ENCODE measurements at regions not wholly inside any gene's neighbourhood (a gene's known extent, or its start where the extent isn't known, plus 50 kb on each side); places are given as distances from the start of the nearest gene placed in this dataset.
A peak's percentile ranks its signal among the peaks of the same experiment; 100 is the strongest.

GRCh38 chr4:110683601-110684000, 60.7 kb upstream of the PITX2 start:
- H4K8ac ChIP-seq (ENCODE audit: extremely low read depth, insufficient read depth, low read length), result no peak overlapping the region
- no peak overlapping the region for H3K23ac ChIP-seq (ENCODE audit: insufficient read length)
- peak overlapping the region; percentile 27; the same call in 1 of the 2 replicates for H2BK12ac ChIP-seq (ENCODE audit: low read depth, low read length)
- H3K9ac ChIP-seq (replicated peaks in 1 of 4; ENCODE audit: extremely low read depth in 1 of 4, low read depth in 3 of 4, low read length in 3 of 4), result no peak overlapping the region
- no peak overlapping the region for H4K91ac ChIP-seq (replicated peaks; ENCODE audit: insufficient read length, low read length)
- peaks cover 0 to 5% (median 0%) of the 10 kb centered on the region in 4 experiments; a peak in 2 of 7 replicates for H3K4me1 ChIP-seq (replicated peaks in 1 of 4; ENCODE audit: control insufficient read depth in 3 of 4, insufficient read depth in 4 of 4, low read length in 3 of 4)
- no peaks in the 10 kb centered on the region for H3K79me2 ChIP-seq (ENCODE audit: control insufficient read depth in 1 of 2, insufficient read depth in 2 of 2, low read length in 2 of 2)
- H3K36me3 ChIP-seq (ENCODE audit: control insufficient read depth in 2 of 4, insufficient read depth in 4 of 4, low read length in 3 of 4), result no peaks in the 10 kb centered on the region
- DNase-seq (ENCODE audit: low read depth in 1 of 2, low spot score in 2 of 2), result no peak
- ChIA-PET POLR2A (ENCODE audit: partially characterized antibody) (no interaction called here), CTCF (ENCODE audit: partially characterized antibody) (no interaction called here)
- H3K4me3 ChIP-seq (ENCODE audit: extremely low read depth in 1 of 4, insufficient read depth in 2 of 4, low read depth in 3 of 4, low read length in 4 of 4), result no peak overlapping the region
- H3K23me2 ChIP-seq (ENCODE audit: low read depth, low read length), result no peaks in the 10 kb centered on the region
- H2BK5ac ChIP-seq (ENCODE audit: low read depth, low read length), result no peak overlapping the region
- no peak overlapping the region for H3K27ac ChIP-seq (ENCODE audit: low read depth, low read length)
- H3K9me3 ChIP-seq (ENCODE audit: insufficient read depth in 2 of 2, low read depth in 1 of 2, low read length in 1 of 2), result no peaks in the 10 kb centered on the region
- no peaks in the 10 kb centered on the region for H3K79me1 ChIP-seq (ENCODE audit: low read depth, low read length)
- no peak overlapping the region for H2BK20ac ChIP-seq (ENCODE audit: low read length)
- no peak overlapping the region for H3K56ac ChIP-seq (replicated peaks; ENCODE audit: insufficient read length, low read depth, low read length)
- H3K18ac ChIP-seq (ENCODE audit: extremely low read depth, low read length), result no peak overlapping the region; the same call in 1 of the 2 replicates
- H2AFZ ChIP-seq (ENCODE audit: low read length), result 0 out of 2 replicates have a peak overlapping the region, but pooled peaks have one; percentile 27
- H3K27me3 ChIP-seq (replicated peaks in 1 of 4; ENCODE audit: control insufficient read depth in 3 of 4, extremely low read depth in 1 of 4, insufficient read depth in 3 of 4, low read length in 3 of 4), result no peaks in the 10 kb centered on the region
- TF ChIP-seq SP4 (IDR thresholded peaks at IDR 0.05; ENCODE audit: low read length) (no peak), SIX5 (IDR thresholded peaks at IDR 0.05; ENCODE audit: low read depth, low read length) (no peak), POU5F1 (IDR thresholded peaks at IDR 0.05; ENCODE audit: low read depth, low read length) (no peak), TBP (IDR thresholded peaks at IDR 0.05; ENCODE audit: low read depth, low read length) (no peak), RBBP5 (IDR thresholded peaks at IDR 0.05; ENCODE audit: borderline replicate concordance, low read depth, low read length) (no peak), JUN (IDR thresholded peaks at IDR 0.05; ENCODE audit: low read depth, low read length) (no peak), SIRT6 (IDR thresholded peaks at IDR 0.05; ENCODE audit: low read length) (no peak), MAFK (IDR thresholded peaks at IDR 0.05; ENCODE audit: low read depth, low read length) (no peak), RXRA (IDR thresholded peaks at IDR 0.05; ENCODE audit: insufficient read depth, low read depth, low read length) (no peak)
- 95% methylated on average over 11 of the region's 11 CpGs; no CpG with 5 or more reads in 1 of the 2 experiments for WGBS, 2 experiments (ENCODE audit: extremely low coverage in 1 of 2, insufficient coverage in 1 of 2, insufficient read length in 1 of 2, insufficient replicate concordance in 2 of 2, low coverage in 1 of 2, low lambda C conversion rate in 2 of 2, missing lambda C conversion rate in 1 of 2)
- no peak overlapping the region for H2BK120ac ChIP-seq (replicated peaks; ENCODE audit: low read depth, low read length)
- no peaks in the 10 kb centered on the region for H4K20me1 ChIP-seq (replicated peaks in 1 of 2; ENCODE audit: control insufficient read depth in 1 of 2, insufficient read depth in 2 of 2, low read length in 2 of 2)
- H3K14ac ChIP-seq (ENCODE audit: insufficient read length), result no peak overlapping the region
- no peak overlapping the region for H3K4ac ChIP-seq (replicated peaks; ENCODE audit: insufficient read length, low read depth, low read length)
- H4K5ac ChIP-seq (ENCODE audit: insufficient read length, low read depth, low read length), result no peak overlapping the region
- no peak overlapping the region for H3K4me2 ChIP-seq (ENCODE audit: insufficient read depth in 1 of 2, low read depth in 2 of 2, low read length in 2 of 2)
- no peak overlapping the region for H2AK5ac ChIP-seq (ENCODE audit: low read depth, low read length)
- H2BK15ac ChIP-seq (ENCODE audit: low read length), result no peak overlapping the region
- no peak for FAIRE-seq
